Spleen (tissue), 7 donors: ENCODE measurements at regions not wholly inside any gene's neighbourhood (a gene's known extent, or its start where the extent isn't known, plus 50 kb on each side); places are given as distances from the start of the nearest gene placed in this dataset.

Experiments used
- CTCF ChIP-seq, 11 experiments: fragments of 200-600 bp in 7 of 11; fragments of 450-650 bp in 4 of 11; sonication (generic) in 4 of 11; IDR thresholded peaks in 8 of 11; conservative IDR thresholded peaks in 3 of 11; 1 replicate in 7 of 11; 2 replicates in 4 of 11; pipeline versions ENCODE4 v1.4.0 to v1.8.0; 2016 to 2021; ENCODE audit warnings: antibody characterized with exemption in 11 of 11, inconsistent platforms in 4 of 11, mild to moderate bottlenecking in 1 of 11
- POLR2A ChIP-seq, 3 donors: fragments of 450-650 bp; IDR thresholded peaks; one replicate each; pipeline ENCODE4 v1.5.1; 2017; ENCODE audit warnings: antibody characterized with exemption in 3 of 3, mild to moderate bottlenecking in 1 of 3
- POLR2AphosphoS5 ChIP-seq, 3 donors: sonication (generic); formaldehyde crosslinking; IDR thresholded peaks; one replicate each; pipeline ENCODE4 v1.5.1; 2017; ENCODE audit warnings: antibody characterized with exemption in 3 of 3
- donor health status: DM: no; HTN: no; CAD: no; lungs with moderate emphysema.
- donor health status: DM: no; HTN: no; CAD: no.
- donor health status: DM: no; HTN: no; CAD: no.

GRCh38 chr15:29448320-29448719, 178.7 kb upstream of the NSMCE3 start:
- TF ChIP-seq POLR2AphosphoS5 (IDR thresholded peaks at IDR 0.05) = no peak
- TF ChIP-seq POLR2A (IDR thresholded peaks at IDR 0.05) = no peak
- no peak for TF ChIP-seq CTCF (IDR thresholded peaks at IDR 0.05 in 8 of 11, conservative IDR thresholded peaks at IDR 0.05 in 3 of 11)
